ENCODE measurements at regions not wholly inside any gene's neighbourhood (a gene's known extent, or its start where the extent isn't known, plus 50 kb on each side); places are given as distances from the start of the nearest gene placed in this dataset.

GRCh38 chr11:116641561-116642045 is 131.2 kb downstream of the BUD13 start:
- H3K4me1 Mint-ChIP-seq (ENCODE audit: low read depth) = no peaks in the 10 kb centered on the region
- peaks cover 16% of the 10 kb centered on the region for H3K27me3 Mint-ChIP-seq
- H3K27ac Mint-ChIP-seq = no peak overlapping the region
- H3K36me3 Mint-ChIP-seq (ENCODE audit: insufficient read depth) = no peaks in the 10 kb centered on the region
- H3K9me3 Mint-ChIP-seq (ENCODE audit: low read depth) = no peaks in the 10 kb centered on the region
- DNase-seq (ENCODE audit: low spot score, unreplicated experiment) = peak; percentile 74
- H3K4me3 Mint-ChIP-seq (ENCODE audit: low read depth) = no peak overlapping the region
- TF ChIP-seq, protein P1, sequence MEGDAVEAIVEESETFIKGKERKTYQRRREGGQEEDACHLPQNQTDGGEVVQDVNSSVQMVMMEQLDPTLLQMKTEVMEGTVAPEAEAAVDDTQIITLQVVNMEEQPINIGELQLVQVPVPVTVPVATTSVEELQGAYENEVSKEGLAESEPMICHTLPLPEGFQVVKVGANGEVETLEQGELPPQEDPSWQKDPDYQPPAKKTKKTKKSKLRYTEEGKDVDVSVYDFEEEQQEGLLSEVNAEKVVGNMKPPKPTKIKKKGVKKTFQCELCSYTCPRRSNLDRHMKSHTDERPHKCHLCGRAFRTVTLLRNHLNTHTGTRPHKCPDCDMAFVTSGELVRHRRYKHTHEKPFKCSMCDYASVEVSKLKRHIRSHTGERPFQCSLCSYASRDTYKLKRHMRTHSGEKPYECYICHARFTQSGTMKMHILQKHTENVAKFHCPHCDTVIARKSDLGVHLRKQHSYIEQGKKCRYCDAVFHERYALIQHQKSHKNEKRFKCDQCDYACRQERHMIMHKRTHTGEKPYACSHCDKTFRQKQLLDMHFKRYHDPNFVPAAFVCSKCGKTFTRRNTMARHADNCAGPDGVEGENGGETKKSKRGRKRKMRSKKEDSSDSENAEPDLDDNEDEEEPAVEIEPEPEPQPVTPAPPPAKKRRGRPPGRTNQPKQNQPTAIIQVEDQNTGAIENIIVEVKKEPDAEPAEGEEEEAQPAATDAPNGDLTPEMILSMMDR (IDR thresholded peaks at IDR 0.05; ENCODE audit: unreplicated experiment) = peak; percentile 91

DNA sequence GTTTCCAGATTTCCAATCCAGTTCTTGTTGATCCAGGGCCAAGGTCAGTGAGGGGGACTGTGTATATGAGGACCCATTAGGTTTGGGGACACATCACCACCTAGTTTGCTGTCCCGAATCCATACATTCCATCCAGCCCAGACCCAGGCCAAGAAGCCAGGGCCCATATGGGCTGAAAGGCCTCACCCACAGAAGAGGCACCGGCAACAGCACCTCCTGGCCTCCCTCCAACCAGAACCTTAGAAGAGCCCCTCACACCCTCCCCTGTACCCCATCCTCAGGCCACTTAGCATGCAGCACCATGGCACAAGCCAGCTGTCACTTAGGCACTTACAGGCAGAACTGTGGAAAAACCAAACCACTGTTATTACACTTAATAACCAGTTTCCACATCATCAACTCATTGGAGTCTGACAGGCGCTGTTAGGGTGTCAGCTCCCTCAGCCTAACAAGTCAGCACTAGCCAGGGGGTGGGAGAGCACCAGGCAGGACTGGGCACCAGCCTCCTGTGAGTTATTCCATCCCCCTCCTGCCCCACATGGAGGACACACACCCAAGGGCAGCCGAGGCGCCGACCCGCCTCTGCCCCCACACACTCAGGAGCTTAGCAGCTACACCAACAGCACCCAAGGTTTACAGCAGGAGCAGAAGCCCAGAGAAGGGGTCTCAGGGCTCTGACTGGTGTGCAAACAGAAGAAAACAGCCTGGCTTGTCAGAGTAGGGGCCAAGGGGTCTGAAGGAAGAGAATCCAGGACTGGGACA is 132.0 kb downstream of the BUD13 start:
- Mint-ChIP-seq H3K27me3 (peaks cover 19% of the 10 kb centered on the region), H3K4me1 (ENCODE audit: low read depth) (no peaks in the 10 kb centered on the region), H3K27ac (no peak overlapping the region), H3K36me3 (ENCODE audit: insufficient read depth) (no peaks in the 10 kb centered on the region), H3K9me3 (ENCODE audit: low read depth) (no peaks in the 10 kb centered on the region), H3K4me3 (ENCODE audit: low read depth) (no peak overlapping the region)
- TF ChIP-seq, protein P1 (IDR thresholded peaks at IDR 0.05; ENCODE audit: unreplicated experiment) = no peak
- no peak for DNase-seq (ENCODE audit: low spot score, unreplicated experiment)

DNA sequence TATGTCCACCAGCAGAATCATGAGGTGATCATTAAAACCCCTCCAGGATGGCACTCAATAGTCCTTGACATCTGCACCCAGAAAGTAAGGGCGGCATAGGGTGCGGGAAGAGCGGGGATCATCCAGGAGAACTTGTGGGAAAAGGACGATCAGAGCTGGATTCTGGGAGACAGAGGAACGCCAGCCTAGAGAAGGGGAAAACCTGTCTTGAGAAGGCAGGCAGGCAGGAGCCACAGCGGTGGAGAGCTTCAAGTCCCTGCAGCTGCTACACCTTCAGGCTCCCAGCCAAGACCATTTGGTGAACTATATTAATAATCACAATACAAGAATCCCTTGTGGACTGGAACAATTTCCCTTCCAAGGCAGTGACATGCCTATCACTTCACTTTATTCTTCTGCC is 134.3 kb downstream of the BUD13 start:
- Mint-ChIP-seq H3K4me3 (ENCODE audit: low read depth) (no peak overlapping the region), H3K4me1 (ENCODE audit: low read depth) (no peaks in the 10 kb centered on the region), H3K27me3 (peaks cover 14% of the 10 kb centered on the region), H3K9me3 (ENCODE audit: low read depth) (no peaks in the 10 kb centered on the region), H3K36me3 (ENCODE audit: insufficient read depth) (no peaks in the 10 kb centered on the region), H3K27ac (no peak overlapping the region)
- TF ChIP-seq, protein P1 (IDR thresholded peaks at IDR 0.05; ENCODE audit: unreplicated experiment) = no peak
- DNase-seq (ENCODE audit: low spot score, unreplicated experiment) = no peak

DNA sequence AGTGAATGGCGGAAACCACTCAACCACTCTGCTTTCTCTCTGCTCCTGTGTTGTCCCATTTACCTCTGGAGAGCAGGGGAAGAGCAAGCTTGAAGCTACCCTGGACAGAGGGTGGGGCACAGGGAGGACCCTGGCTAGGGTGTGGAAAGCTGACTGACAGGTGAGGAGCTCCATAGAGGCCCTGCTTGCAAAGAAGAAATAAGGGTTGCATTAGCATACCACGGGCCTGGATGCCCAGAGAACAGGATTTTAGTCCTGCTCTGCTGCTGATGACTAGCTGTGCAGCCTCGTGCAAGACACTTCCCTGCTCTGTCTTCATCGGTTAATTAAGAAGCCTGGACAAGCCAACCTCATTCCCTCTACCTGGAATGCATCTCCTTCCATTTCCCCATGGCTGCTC is 135.0 kb downstream of the BUD13 start:
- DNase-seq (ENCODE audit: low spot score, unreplicated experiment) = no peak
- Mint-ChIP-seq H3K4me1 (ENCODE audit: low read depth) (no peaks in the 10 kb centered on the region), H3K27me3 (peaks cover 14% of the 10 kb centered on the region), H3K27ac (no peak overlapping the region), H3K9me3 (ENCODE audit: low read depth) (no peaks in the 10 kb centered on the region), H3K36me3 (ENCODE audit: insufficient read depth) (no peaks in the 10 kb centered on the region), H3K4me3 (ENCODE audit: low read depth) (no peak overlapping the region)
- TF ChIP-seq, protein P1 (IDR thresholded peaks at IDR 0.05; ENCODE audit: unreplicated experiment) = no peak

DNA sequence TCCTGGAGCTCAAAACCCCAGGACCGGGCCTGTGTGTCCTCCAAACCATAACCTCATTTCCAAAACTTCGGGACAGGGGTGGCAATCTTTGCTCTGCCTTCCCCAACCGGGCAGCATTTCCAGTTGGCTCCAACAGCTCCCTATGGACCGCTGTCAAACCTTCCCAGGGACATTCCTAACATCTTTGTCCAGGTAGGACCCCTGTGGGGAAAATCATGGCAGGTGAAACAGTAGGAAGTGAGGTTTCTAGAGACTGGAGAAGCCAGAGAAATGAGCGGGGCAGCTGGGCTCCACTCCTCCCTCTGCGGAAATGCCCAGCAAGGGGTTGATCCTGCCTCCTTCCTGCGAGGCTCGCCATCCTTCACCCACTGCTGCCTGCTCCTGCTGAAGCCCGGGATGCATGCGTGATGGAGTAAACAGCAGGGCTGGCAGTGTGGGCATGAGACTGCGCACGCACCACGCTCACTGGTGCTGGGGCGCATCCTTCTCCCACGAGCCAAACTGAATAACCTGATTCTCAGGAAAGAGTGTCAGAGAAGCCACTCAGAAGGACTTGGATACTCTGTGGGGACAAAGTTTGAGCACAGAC is 136.4 kb downstream of the BUD13 start:
- Mint-ChIP-seq H3K27me3 (peaks cover 8% of the 10 kb centered on the region), H3K27ac (no peak overlapping the region)
- DNase-seq (ENCODE audit: low spot score, unreplicated experiment) = no peak

More for the DNA sequence above, 136.4 kb downstream of the BUD13 start:
- Mint-ChIP-seq H3K36me3 (ENCODE audit: insufficient read depth) (no peaks in the 10 kb centered on the region), H3K4me3 (ENCODE audit: low read depth) (no peak overlapping the region), H3K9me3 (ENCODE audit: low read depth) (no peaks in the 10 kb centered on the region), H3K4me1 (ENCODE audit: low read depth) (no peaks in the 10 kb centered on the region)
- TF ChIP-seq, protein P1 (IDR thresholded peaks at IDR 0.05; ENCODE audit: unreplicated experiment) = no peak

Measured in progenitor cell of endocrine pancreas (in vitro differentiated cells).